PFSK-1 (cell line): ENCODE measurements at regions not wholly inside any gene's neighbourhood (a gene's known extent, or its start where the extent isn't known, plus 50 kb on each side); places are given as distances from the start of the nearest gene placed in this dataset.

ENCODE experiments used
- FOXP2 ChIP-seq: optimal IDR thresholded peaks from 2 replicates; pipeline ENCODE3; 2011; ENCODE audit warnings: borderline replicate concordance, control low read depth, inconsistent platforms; ENCODE audit not compliant: insufficient read depth; ENCODE audit errors: extremely low read length, extremely low read depth
- POLR2AphosphoS5 ChIP-seq: IDR thresholded peaks from 2 replicates; pipeline ENCODE4 v1.6.1; 2012; ENCODE audit warnings: low read depth, mild to moderate bottlenecking, control low read depth, low read length, moderate library complexity
- REST ChIP-seq, 2 experiments: IDR thresholded peaks; 2 replicates each; pipeline versions ENCODE4 v1.6.1 to v1.8.0; 2011 to 2012; ENCODE audit warnings: low read depth in 2 of 2, low read length in 2 of 2, control low read depth in 1 of 2, inconsistent platforms in 1 of 2, mild to moderate bottlenecking in 1 of 2, moderate library complexity in 1 of 2; ENCODE audit not compliant: insufficient read depth in 1 of 2
- SIN3A ChIP-seq: IDR thresholded peaks from 2 replicates; pipeline ENCODE4 v1.6.1; 2012; ENCODE audit warnings: mild to moderate bottlenecking, low read length, moderate library complexity, borderline replicate concordance; ENCODE audit not compliant: insufficient read depth
- TAF1 ChIP-seq: IDR thresholded peaks from 2 replicates; pipeline ENCODE4 v1.6.1; 2012; ENCODE audit warnings: low read length, control low read depth, borderline replicate concordance; ENCODE audit not compliant: insufficient read depth

GRCh38 chr4:110705440-110705782 is 82.5 kb upstream of the PITX2 start:
- no peak for TF ChIP-seq FOXP2
- TF ChIP-seq REST (IDR thresholded peaks at IDR 0.05; ENCODE audit: insufficient read depth in 1 of 2, low read depth in 2 of 2, low read length in 2 of 2) = no peak
- TF ChIP-seq SIN3A = no peak
- no peak for TF ChIP-seq TAF1
- TF ChIP-seq POLR2AphosphoS5 = no peak

- TF ChIP-seq SIN3A (no peak), REST (IDR thresholded peaks at IDR 0.05; ENCODE audit: insufficient read depth in 1 of 2, low read depth in 2 of 2, low read length in 2 of 2) (no peak), POLR2AphosphoS5 (no peak), TAF1 (no peak), FOXP2 (no peak)
These were observed 87.2 kb upstream of the PITX2 start for GRCh38 chr4:110710070-110710469.

- TF ChIP-seq FOXP2 (no peak), SIN3A (no peak), POLR2AphosphoS5 (no peak), REST (IDR thresholded peaks at IDR 0.05; ENCODE audit: insufficient read depth in 1 of 2, low read depth in 2 of 2, low read length in 2 of 2) (no peak), TAF1 (no peak)
These were observed 89.6 kb upstream of the PITX2 start for GRCh38 chr4:110712486-110712885.

- no peak for TF ChIP-seq FOXP2
- no peak for TF ChIP-seq SIN3A
- TF ChIP-seq TAF1 = no peak
- no peak for TF ChIP-seq REST (IDR thresholded peaks at IDR 0.05; ENCODE audit: insufficient read depth in 1 of 2, low read depth in 2 of 2, low read length in 2 of 2)
- no peak for TF ChIP-seq POLR2AphosphoS5
These were observed 107.4 kb upstream of the PITX2 start for GRCh38 chr4:110730318-110730717.

GRCh38 chr4:110733901-110734300 is 111.0 kb upstream of the PITX2 start:
- TF ChIP-seq REST (IDR thresholded peaks at IDR 0.05; ENCODE audit: insufficient read depth in 1 of 2, low read depth in 2 of 2, low read length in 2 of 2) (no peak), SIN3A (no peak)
